Endothelial cell of umbilical vein (primary cell): ENCODE measurements at regions not wholly inside any gene's neighbourhood (a gene's known extent, or its start where the extent isn't known, plus 50 kb on each side); places are given as distances from the start of the nearest gene placed in this dataset.

Experiments
- BruUV-seq: library from RNA; stranded (reverse); fragments of 400-500 nt; replicated peaks from 2 replicates; lab custom pipeline; 2021; lab: Mats Ljungman, UMichigan
- CTCF ChIA-PET: fragments of 300-600, 350-600 bp; sonication (Branson Sonifier 250); formaldehyde crosslinking; loops from one replicate; lab custom pipeline; 2021; ENCODE audit warnings: antibody characterized with exemption, inconsistent platforms; lab: Charles Lee
- POLR2A ChIA-PET: fragments of 300-600, 350-600 bp; sonication (Branson Sonifier 250); formaldehyde crosslinking; loops from one replicate; lab custom pipeline; 2021; ENCODE audit warnings: antibody characterized with exemption, inconsistent platforms; lab: Charles Lee
- DNase-seq: peaks from one replicate; pipeline ENCODE4 v3.0.0-alpha.2; 2011; ENCODE audit warnings: low read depth, low spot score
- FAIRE-seq: peaks from 2 replicates; lab custom pipeline; 2011; peaks lifted over from hg19 to GRCh38; lab: Jason Lieb, UNC
- H2AFZ ChIP-seq: 2 replicates; pipeline ENCODE4 v1.6.0; 2012; ENCODE audit warnings: low read depth, low read length, control low read depth, inconsistent platforms
- H3K27ac ChIP-seq: 2 replicates; pipeline ENCODE4 v1.5.1; 2011; ENCODE audit warnings: low read depth, mild to moderate bottlenecking, control low read depth, low read length, moderate library complexity; ENCODE audit not compliant: insufficient read depth
- H3K27me3 ChIP-seq, 2 experiments: 2 replicates each; pipeline versions ENCODE4 v1.6.0 to v1.6.1; 2011; ENCODE audit warnings: low read length in 2 of 2, mixed read lengths in 1 of 2; ENCODE audit not compliant: control insufficient read depth in 2 of 2, insufficient read depth in 2 of 2
- H3K36me3 ChIP-seq, 2 experiments: 2 replicates in 1 of 2; 3 replicates in 1 of 2; pipeline ENCODE4 v1.5.1; 2011; ENCODE audit warnings: low read length in 2 of 2, mild to moderate bottlenecking in 1 of 2, moderate library complexity in 1 of 2; ENCODE audit not compliant: control insufficient read depth in 2 of 2, insufficient read depth in 2 of 2; ENCODE audit errors: extremely low read depth in 1 of 2
- H3K4me1 ChIP-seq: 3 replicates; pipeline ENCODE4 v1.5.1; 2011; ENCODE audit warnings: mild to moderate bottlenecking, low read length; ENCODE audit not compliant: control insufficient read depth, insufficient read depth; ENCODE audit errors: extremely low read depth
- H3K4me2 ChIP-seq: 2 replicates; pipeline ENCODE4 v1.6.1; 2011; ENCODE audit warnings: low read length, control low read depth, mixed read lengths; ENCODE audit not compliant: insufficient read depth
- H3K4me3 ChIP-seq, 3 experiments: fragments of 200-600 bp in 1 of 3; sonication (generic), shearing (Covaris generic) in 1 of 3; replicated peaks in 1 of 3; 2 replicates each; pipeline ENCODE4 v1.5.1; 2011 to 2016; ENCODE audit warnings: control low read depth in 3 of 3, low read length in 3 of 3, mild to moderate bottlenecking in 2 of 3, inconsistent platforms in 1 of 3, low read depth in 1 of 3, moderate library complexity in 1 of 3; ENCODE audit not compliant: insufficient read depth in 1 of 3
- H3K79me2 ChIP-seq: 2 replicates; pipeline ENCODE4 v1.6.0; 2012; ENCODE audit warnings: low read length, inconsistent platforms; ENCODE audit not compliant: control insufficient read depth, insufficient read depth
- H3K9ac ChIP-seq: replicated peaks from 2 replicates; pipeline ENCODE3; 2011; ENCODE audit warnings: low read length, control low read depth; ENCODE audit not compliant: insufficient read depth; ENCODE audit errors: extremely low read depth
- H3K9me1 ChIP-seq: replicated peaks from 3 replicates; pipeline ENCODE4 v1.6.0; 2011; ENCODE audit warnings: mild to moderate bottlenecking, low read length; ENCODE audit not compliant: control insufficient read depth, insufficient read depth; ENCODE audit errors: extremely low read depth
- H3K9me3 ChIP-seq: replicated peaks from 2 replicates; pipeline ENCODE4 v1.5.1; 2012; ENCODE audit warnings: low read length, inconsistent platforms; ENCODE audit not compliant: control insufficient read depth, insufficient read depth
- H4K20me1 ChIP-seq: replicated peaks from 2 replicates; pipeline ENCODE3; 2011; ENCODE audit warnings: mild to moderate bottlenecking, low read length; ENCODE audit not compliant: control insufficient read depth, insufficient read depth; ENCODE audit errors: extremely low read depth
- CTCF ChIP-seq, 2 donors: IDR thresholded peaks; 1 replicate in 1 of 2; 2 replicates in 1 of 2; pipeline ENCODE4 v1.5.1; 2011; ENCODE audit warnings: low read length in 2 of 2, mild to moderate bottlenecking in 2 of 2, moderate library complexity in 2 of 2, control low read depth in 1 of 2, inconsistent platforms in 1 of 2, low read depth in 1 of 2; ENCODE audit not compliant: insufficient read depth in 1 of 2; ENCODE audit errors: extremely low read depth in 1 of 2
- EZH2 ChIP-seq: IDR thresholded peaks from 2 replicates; pipeline ENCODE4 v1.6.1; 2012; ENCODE audit warnings: borderline replicate concordance, low read depth, mild to moderate bottlenecking, moderate library complexity, low read length, inconsistent platforms; ENCODE audit not compliant: severe bottlenecking
- GATA2 ChIP-seq: IDR thresholded peaks from 2 replicates; pipeline ENCODE4 v1.7.0; 2011; ENCODE audit warnings: low read depth, mild to moderate bottlenecking, moderate library complexity, mixed read lengths, low read length; ENCODE audit not compliant: insufficient read length, insufficient read depth
- JUN ChIP-seq: IDR thresholded peaks from 2 replicates; pipeline ENCODE4 v1.6.1; 2011; ENCODE audit warnings: borderline replicate concordance, low read depth; ENCODE audit not compliant: insufficient read length, insufficient read depth
- dilution Hi-C: fragments of 300-500 bp; cut with MboI; formaldehyde crosslinking; loops from one replicate; pipeline ENCODE4 v1.15.0; 2019; ENCODE audit warnings: low sequenced_read_pairs; ENCODE audit not compliant: extremely low pct_ligation_motif_present
- intact Hi-C: fragments of 100-400 bp; cut with micrococcal nuclease; formaldehyde crosslinking; loops from one replicate; pipeline ENCODE4 v1.10.0; 2022

GRCh38 chr3:148075771-148076716 lies 621.7 kb upstream of the AGTR1 start:
- dilution Hi-C loops: no loop called here
- H3K36me3 ChIP-seq: no peaks in the 10 kb centered on the region
- FAIRE-seq: no peak
- peak; percentile 71 for DNase-seq
- no peak for TF ChIP-seq EZH2
- TF ChIP-seq CTCF (IDR thresholded peaks at IDR 0.05; ENCODE audit: extremely low read depth in 1 of 2, insufficient read depth in 1 of 2, low read depth in 1 of 2, low read length in 2 of 2): peak; percentile 67 to 78
- TF ChIP-seq JUN: no peak
- TF ChIP-seq GATA2: no peak
- H3K4me1 ChIP-seq: no peaks in the 10 kb centered on the region
- H2AFZ ChIP-seq: peak overlapping the region; percentile 38
- H3K9me3 ChIP-seq: no peaks in the 10 kb centered on the region
- intact Hi-C loops: loop anchor here (1.0 to 5.0 kb wide), 9 partner anchors 134 to 1435 kb away; no protein-coding TSS in a partner anchor
- CTCF ChIA-PET: interaction anchor here (0.6 to 4.6 kb wide), 35 partner anchors 8 to 1259 kb away, joined by 3 to 74 read pairs (median 5); no protein-coding TSS in a partner anchor
- H3K27me3 ChIP-seq: no peaks in the 10 kb centered on the region
- POLR2A ChIA-PET: no interaction called here
- H3K79me2 ChIP-seq: no peaks in the 10 kb centered on the region
- no TSS peak for BruUV-seq
- H3K9ac ChIP-seq: no peak overlapping the region
- no peak overlapping the region for H3K4me2 ChIP-seq
- H4K20me1 ChIP-seq: no peaks in the 10 kb centered on the region
- H3K4me3 ChIP-seq: no peak overlapping the region
- no peaks in the 10 kb centered on the region for H3K9me1 ChIP-seq
- no peak overlapping the region for H3K27ac ChIP-seq
